Hematopoietic multipotent progenitor cell treated with erythropoietin and hydrocortisone succinate and interleukin-3 and kit ligand, for 15 days (in vitro differentiated cells): ENCODE measurements at regions not wholly inside any gene's neighbourhood (a gene's known extent, or its start where the extent isn't known, plus 50 kb on each side); places are given as distances from the start of the nearest gene placed in this dataset.

ENCODE experiments used
- DNase-seq: peaks from one replicate; pipeline ENCODE4 v3.0.0-alpha.2; 2015; ENCODE audit warnings: low spot score

DNA sequence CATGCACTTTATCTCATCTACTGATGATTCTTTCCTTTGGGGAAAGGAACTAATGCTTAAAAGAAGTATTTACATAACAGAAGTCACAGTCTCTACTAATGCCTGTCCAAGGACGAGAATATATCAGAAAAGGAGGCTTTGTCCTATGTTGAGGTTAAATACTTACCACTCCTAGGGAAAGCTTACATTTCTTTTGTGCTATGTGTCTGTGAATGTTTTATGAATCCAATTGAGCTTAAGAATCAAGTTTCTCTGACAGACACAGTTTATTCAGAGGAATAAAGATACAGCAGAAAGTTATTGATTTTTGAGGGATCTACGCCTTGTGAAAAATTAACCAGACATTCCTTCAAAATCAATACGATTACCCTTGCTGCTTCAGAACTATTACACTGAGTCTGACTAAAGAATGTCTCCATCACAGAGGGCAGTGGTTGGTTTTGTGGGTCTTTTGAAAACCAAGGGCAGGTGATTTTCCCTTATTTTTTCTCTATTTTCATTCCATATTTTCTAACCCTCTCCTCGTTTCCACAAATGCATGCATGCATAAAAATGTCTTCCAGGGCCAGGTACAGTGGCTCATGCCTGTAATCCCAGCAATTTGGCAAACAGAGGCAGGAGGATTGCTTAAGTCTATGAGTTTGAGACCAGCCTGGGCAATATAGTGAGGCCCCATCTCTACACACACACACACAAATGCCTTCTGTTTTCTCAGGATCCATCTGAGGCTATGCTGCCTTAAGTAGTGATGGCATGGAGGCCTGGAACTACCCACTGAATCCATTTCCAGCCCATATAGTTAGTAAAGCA, 1095.1 kb downstream of the GALC start:
- no peak for DNase-seq

- DNase-seq = no peak
Measured at GRCh38 chr14:86897224-86897623, 1095.8 kb downstream of the GALC start.

DNA sequence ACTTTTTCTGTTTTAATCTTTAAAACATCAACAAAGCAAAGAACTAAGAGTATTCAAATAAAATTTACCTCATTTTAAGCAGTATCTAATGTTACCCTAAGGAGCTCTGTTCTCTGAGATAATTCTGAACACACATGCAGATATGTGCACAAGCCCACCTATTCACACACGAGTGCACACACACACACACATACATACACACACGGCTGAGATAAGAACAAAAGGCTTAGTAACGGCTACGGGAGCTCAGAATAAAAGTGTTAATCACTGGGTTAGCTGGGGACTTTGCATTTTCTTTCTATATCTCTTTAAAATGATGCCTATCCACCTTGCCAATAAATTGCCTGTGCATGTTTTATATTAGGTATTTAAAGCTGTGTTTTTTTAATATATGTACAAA, 1096.3 kb downstream of the GALC start:
- DNase-seq = no peak

- no peak for DNase-seq
Measured at GRCh38 chr14:86892152-86892956, 1100.6 kb downstream of the GALC start.

DNA sequence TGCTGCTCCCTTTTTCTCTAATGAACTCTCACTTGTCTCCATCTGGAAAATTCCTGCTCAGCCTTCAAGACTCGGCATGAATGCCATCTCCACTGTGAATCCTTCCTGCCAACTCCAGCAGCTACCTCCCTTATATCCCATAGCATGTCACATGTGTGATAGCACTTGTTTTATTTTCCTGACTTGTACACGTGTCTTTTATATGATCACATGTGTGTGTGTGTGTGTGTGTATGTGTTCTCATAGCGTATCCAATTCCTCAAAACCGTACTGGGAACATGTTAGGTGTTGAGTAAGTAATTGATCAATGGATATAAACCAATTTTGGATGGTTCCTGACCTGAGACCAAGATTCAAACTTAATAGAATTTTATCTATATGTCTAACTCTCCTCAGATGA, 1107.7 kb downstream of the GALC start:
- DNase-seq = no peak

DNA sequence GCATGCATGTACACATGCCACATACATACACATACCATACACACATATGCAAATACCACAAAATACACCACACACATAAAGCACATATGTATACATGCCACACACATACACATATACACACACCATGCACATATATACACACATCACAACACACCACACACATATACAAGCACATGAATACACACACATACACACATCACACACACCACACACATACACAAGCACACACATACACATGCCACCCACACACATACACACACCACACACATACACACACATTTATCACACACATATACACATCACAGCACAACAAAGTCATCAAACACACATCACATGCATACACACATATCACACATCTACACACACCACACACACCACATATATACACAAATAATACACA, 1108.5 kb downstream of the GALC start:
- no peak for DNase-seq

- no peak for DNase-seq
Measured at GRCh38 chr14:86882818-86883217, 1110.2 kb downstream of the GALC start.

- no peak for DNase-seq
Measured at GRCh38 chr14:86865934-86866333, 1127.0 kb downstream of the GALC start.

DNA sequence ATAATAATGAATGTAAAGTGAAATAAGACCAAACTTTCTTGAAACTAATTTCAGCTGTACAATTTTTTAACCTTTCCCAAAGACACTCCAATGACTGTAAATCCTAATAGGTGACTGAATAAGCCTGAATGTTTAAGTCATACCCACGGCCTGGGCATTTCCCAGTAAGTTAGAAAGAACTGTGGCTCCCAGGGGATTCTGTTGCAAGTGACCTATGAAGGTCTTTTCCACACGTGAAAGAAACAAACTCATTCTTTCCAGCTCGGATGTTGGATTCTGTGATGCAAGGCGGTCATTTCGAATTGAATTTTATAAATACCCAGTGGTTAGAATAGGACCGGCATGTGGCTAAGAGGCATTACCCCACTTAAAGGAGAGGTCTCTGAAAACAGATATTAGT, 1134.4 kb downstream of the GALC start:
- no peak for DNase-seq

GRCh38 chr14:86858031-86858430, 1135.0 kb downstream of the GALC start:
- DNase-seq = no peak

GRCh38 chr14:86852530-86852929, 1140.5 kb downstream of the GALC start:
- no peak for DNase-seq

- no peak for DNase-seq
Measured at GRCh38 chr14:86847140-86847539, 1145.8 kb downstream of the GALC start.

- DNase-seq = no peak
Measured at GRCh38 chr14:86838363-86838762, 1154.6 kb downstream of the GALC start.

DNA sequence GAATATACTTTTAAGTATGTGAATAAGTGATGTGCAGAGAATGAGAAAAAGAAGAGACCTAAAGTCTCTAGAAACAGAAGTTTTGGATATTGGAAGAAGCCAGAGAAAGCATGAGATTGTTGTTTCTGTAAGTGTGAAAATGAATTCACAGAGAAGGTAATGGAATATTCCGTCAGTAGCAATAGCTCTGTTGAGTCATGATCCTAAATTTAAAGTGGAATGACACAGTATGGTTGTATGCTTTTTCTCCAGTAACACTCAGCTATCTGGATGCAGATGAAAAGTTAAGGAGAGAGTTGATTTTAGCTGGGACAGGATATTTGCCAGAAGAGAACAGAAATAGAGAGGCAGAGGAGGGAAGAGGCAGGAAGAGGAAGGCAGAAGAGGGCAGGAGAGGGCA, 1166.3 kb downstream of the GALC start:
- no peak for DNase-seq

DNA sequence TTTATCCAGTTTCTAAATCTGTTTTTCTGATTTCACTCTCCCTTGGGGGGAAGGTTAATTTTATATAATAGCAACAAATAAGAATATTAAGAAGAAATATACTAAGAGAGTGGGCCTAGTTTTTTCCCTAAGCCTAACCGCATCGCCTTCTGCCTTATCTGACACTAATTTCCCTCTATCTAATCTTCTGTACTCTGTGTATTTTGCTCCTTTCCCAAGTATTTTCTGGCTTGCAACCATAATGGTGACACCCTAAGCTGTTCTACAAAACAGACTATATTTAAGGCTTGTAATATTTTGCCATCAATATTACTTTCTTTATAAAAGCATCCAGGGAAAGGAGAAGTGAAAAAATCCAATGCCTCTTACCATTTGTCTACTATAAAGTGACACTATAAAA, 1168.8 kb downstream of the GALC start:
- DNase-seq = no peak

- no peak for DNase-seq
Measured at GRCh38 chr14:86823581-86823980, 1169.4 kb downstream of the GALC start.

DNA sequence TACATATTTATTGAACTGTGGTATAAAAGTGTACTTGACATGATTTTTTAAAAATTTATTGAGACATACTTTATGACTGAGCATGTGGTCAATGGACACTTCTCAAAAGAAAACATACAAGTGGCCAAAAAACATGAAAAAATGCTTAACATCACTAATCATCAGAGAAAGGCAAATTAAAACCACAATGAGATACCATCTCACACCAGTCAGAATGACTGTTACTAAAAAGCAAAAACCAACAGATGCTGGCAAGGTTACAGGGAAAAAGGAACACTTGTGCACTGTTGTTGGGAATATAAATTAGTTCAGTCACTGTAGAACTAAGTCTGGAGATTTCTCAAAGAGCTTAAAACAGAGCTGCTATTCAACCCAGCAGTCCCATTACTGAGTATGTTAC, 1177.6 kb downstream of the GALC start:
- no peak for DNase-seq

- no peak for DNase-seq
Measured at GRCh38 chr14:86802726-86803125, 1190.3 kb downstream of the GALC start.

GRCh38 chr14:86799244-86799647, 1193.7 kb downstream of the GALC start:
- no peak for DNase-seq

DNA sequence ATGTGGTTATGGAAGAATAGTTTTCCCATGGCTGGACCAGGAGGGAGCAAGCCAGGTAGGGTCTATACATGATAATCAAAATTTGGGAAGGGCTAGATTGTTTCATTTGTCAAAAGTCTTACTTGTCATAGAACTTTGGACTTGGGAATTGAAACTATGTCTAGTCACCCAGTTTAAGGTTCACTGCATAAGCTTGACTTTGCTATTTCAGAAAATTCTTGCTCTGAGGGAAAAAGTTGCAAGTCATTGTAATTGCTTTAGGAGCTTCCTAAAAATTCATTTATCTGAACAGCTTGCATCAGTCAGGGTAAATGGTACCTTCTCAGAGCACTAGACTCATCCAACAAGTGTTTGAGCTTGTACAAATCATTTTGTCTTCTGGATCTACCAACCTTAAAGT, 1194.7 kb downstream of the GALC start:
- DNase-seq = no peak

- DNase-seq = no peak
Measured at GRCh38 chr14:86797075-86797351, 1196.0 kb downstream of the GALC start.

DNA sequence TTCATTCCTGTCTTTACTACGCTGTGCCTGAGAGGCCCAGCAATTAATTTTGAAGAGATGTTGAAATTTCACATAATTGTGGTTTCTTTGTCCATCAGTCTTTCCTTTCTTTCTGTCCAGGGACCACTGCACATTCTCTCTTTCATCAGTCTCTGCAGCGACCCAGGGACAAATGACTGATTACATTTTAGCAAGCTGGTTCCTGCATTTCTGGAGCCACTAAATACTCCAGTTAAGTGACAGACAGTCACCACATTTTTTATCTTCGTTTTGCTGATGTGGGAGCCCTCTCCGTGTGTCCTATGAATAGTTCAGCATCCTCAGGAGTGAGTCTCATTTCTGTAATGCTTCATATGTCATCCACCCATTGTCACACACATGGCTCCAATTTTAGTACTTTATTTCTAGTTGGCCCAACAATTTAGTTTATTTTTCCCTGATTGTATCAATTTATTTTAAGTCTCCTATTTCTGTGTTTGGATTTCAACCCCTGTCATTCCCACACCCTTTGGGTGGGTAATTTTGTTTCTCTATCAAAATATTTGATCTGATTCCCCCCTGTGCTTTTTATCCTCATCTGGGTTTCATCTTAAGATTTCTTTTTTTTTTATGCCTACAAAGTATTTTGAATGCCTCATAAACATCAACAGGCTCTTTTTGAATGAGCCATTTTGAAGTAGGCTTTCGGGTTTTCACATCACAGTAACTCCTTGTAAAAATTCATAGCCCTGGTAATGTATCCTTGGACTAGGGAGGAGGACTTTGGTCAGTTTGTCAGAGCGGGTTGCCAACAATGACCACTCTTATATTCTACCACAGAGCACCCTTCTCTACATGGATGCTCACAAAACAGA, 1196.5 kb downstream of the GALC start:
- DNase-seq = no peak

GRCh38 chr14:86794689-86795088, 1198.3 kb downstream of the GALC start:
- no peak for DNase-seq
